OCI-LY3 (cell line): ENCODE measurements at regions not wholly inside any gene's neighbourhood (a gene's known extent, or its start where the extent isn't known, plus 50 kb on each side); places are given as distances from the start of the nearest gene placed in this dataset.

Experiments used
- EZH2phosphoT487 ChIP-seq: fragments of 200-600 bp; shearing (Covaris generic); IDR thresholded peaks from 2 replicates; pipeline ENCODE4 v1.6.1; 2018; ENCODE audit warnings: antibody characterized with exemption, mixed run types, low read depth
- TF ChIP-seq, protein P1 (sequence below): fragments of 200-600, 300-600 bp; sonication (generic); IDR thresholded peaks from 2 replicates; pipeline ENCODE4 v1.5.1; 2014; ENCODE audit warnings: antibody characterized with exemption, low read length, low read depth

DNA sequence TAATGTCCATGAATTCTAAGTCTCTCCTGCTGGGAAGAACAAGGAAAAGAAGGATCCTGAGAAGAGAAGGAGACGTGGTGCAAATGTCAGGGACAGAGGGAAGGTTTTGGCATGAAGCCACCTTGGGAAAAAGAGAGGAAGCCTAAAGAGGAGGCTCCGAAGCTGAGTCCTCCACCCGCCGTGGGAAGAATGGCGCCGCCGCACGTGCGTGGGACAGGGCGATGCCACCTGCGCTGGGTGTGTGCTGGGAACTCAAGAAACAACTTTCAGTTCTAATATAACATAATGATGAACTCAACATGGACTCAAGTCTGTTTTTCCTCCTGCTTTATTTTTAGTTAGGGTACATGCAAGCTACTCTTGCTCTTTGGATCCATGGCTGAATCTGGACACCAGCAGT lies 362.3 kb upstream of the RUNX1 start:
- TF ChIP-seq, protein P1, sequence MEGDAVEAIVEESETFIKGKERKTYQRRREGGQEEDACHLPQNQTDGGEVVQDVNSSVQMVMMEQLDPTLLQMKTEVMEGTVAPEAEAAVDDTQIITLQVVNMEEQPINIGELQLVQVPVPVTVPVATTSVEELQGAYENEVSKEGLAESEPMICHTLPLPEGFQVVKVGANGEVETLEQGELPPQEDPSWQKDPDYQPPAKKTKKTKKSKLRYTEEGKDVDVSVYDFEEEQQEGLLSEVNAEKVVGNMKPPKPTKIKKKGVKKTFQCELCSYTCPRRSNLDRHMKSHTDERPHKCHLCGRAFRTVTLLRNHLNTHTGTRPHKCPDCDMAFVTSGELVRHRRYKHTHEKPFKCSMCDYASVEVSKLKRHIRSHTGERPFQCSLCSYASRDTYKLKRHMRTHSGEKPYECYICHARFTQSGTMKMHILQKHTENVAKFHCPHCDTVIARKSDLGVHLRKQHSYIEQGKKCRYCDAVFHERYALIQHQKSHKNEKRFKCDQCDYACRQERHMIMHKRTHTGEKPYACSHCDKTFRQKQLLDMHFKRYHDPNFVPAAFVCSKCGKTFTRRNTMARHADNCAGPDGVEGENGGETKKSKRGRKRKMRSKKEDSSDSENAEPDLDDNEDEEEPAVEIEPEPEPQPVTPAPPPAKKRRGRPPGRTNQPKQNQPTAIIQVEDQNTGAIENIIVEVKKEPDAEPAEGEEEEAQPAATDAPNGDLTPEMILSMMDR: no peak
- no peak for TF ChIP-seq EZH2phosphoT487
